ENCODE measurements at regions not wholly inside any gene's neighbourhood (a gene's known extent, or its start where the extent isn't known, plus 50 kb on each side); places are given as distances from the start of the nearest gene placed in this dataset.

GRCh38 chr9:81162361-81162760 lies 527.0 kb downstream of the TLE1 start:
- DNase-seq, result no peak

GRCh38 chr9:81156381-81156780 lies 533.0 kb downstream of the TLE1 start:
- DNase-seq, result no peak

- no peak for DNase-seq
Measured at GRCh38 chr9:81150016-81150625, 539.2 kb downstream of the TLE1 start.

- no peak for DNase-seq
Measured at GRCh38 chr9:81146684-81147337, 542.5 kb downstream of the TLE1 start.

GRCh38 chr9:81146241-81146640 lies 543.1 kb downstream of the TLE1 start:
- DNase-seq, result no peak

GRCh38 chr9:81145331-81145963 lies 543.9 kb downstream of the TLE1 start:
- DNase-seq, result no peak

- DNase-seq, result no peak
Measured at GRCh38 chr9:81141961-81142360, 547.4 kb downstream of the TLE1 start.

- DNase-seq, result no peak
Measured at GRCh38 chr9:81137976-81138568, 551.3 kb downstream of the TLE1 start.

- no peak for DNase-seq
Measured at GRCh38 chr9:81132796-81133195, 556.6 kb downstream of the TLE1 start.

GRCh38 chr9:81132318-81132717 lies 557.0 kb downstream of the TLE1 start:
- DNase-seq, result no peak

GRCh38 chr9:81128701-81129100 lies 560.6 kb downstream of the TLE1 start:
- DNase-seq, result no peak

- no peak for DNase-seq
Measured at GRCh38 chr9:81125446-81126092, 563.8 kb downstream of the TLE1 start.

GRCh38 chr9:81123526-81123925 lies 565.8 kb downstream of the TLE1 start:
- no peak for DNase-seq

- DNase-seq, result no peak
Measured at GRCh38 chr9:81122749-81123148, 566.6 kb downstream of the TLE1 start.

GRCh38 chr9:81119591-81119990 lies 569.8 kb downstream of the TLE1 start:
- no peak for DNase-seq

GRCh38 chr9:81118416-81118815 lies 570.9 kb downstream of the TLE1 start:
- no peak for DNase-seq

GRCh38 chr9:81116340-81117137 lies 572.8 kb downstream of the TLE1 start:
- DNase-seq, result no peak

- no peak for DNase-seq
Measured at GRCh38 chr9:81113453-81114124, 575.8 kb downstream of the TLE1 start.

- DNase-seq, result no peak
Measured at GRCh38 chr9:81112627-81113452, 576.5 kb downstream of the TLE1 start.

- DNase-seq, result no peak
Measured at GRCh38 chr9:81108821-81109220, 580.5 kb downstream of the TLE1 start.

- DNase-seq, result no peak
Measured at GRCh38 chr9:81108391-81108790, 581.0 kb downstream of the TLE1 start.

Measured in activated effector memory CD4-positive, alpha-beta T cell treated with anti-CD3 and anti-CD28 coated beads, Interleukin-2, amount 50 U/mL, for 16 hours (primary cell).